GM12878 (cell line): ENCODE measurements at regions not wholly inside any gene's neighbourhood (a gene's known extent, or its start where the extent isn't known, plus 50 kb on each side); places are given as distances from the start of the nearest gene placed in this dataset.

Experiments
- ATAC-seq: fragments of 200-7000 bp; cut with Tn5 transposase; 3 replicates; pipeline ENCODE4 v1.9.1; 2020; ENCODE audit warnings: mild to moderate bottlenecking, moderate library complexity
- BruUV-seq: library from RNA; stranded (reverse); fragments of 400-500 nt; replicated peaks from 2 replicates; lab custom pipeline; 2021; lab: Mats Ljungman, UMichigan
- CTCF ChIA-PET: fragments of 300-600 bp; sonication (Branson Sonifier 250); formaldehyde crosslinking; extraction: SDS; loops from one replicate; lab custom pipeline; 2021; ENCODE audit warnings: inconsistent platforms; lab: Yijun Ruan, JAX
- POLR2A ChIA-PET: fragments of 350-600 bp; formaldehyde crosslinking; extraction: SDS; loops from one replicate; lab custom pipeline; 2021; ENCODE audit warnings: inconsistent platforms; lab: Charles Lee
- RAD21 ChIA-PET: fragments of 300-600 bp; sonication (Branson Sonifier 250); formaldehyde crosslinking; loops from one replicate; lab custom pipeline; 2023; ENCODE audit warnings: antibody characterized with exemption; ENCODE audit not compliant: unreplicated experiment; lab: Charles Lee
- SMC1A ChIA-PET: fragments of 300-600 bp; sonication (Branson Sonifier 250); formaldehyde crosslinking; loops from one replicate; lab custom pipeline; 2023; ENCODE audit not compliant: unreplicated experiment, uncharacterized antibody; lab: Charles Lee
- DNase-seq: peaks from one replicate; pipeline ENCODE4 v3.0.0-alpha.2; 2011; ENCODE audit warnings: low read depth, low spot score
- FAIRE-seq: peaks from 3 replicates; lab custom pipeline; 2011; peaks lifted over from hg19 to GRCh38; lab: Jason Lieb, UNC
- H2AFZ ChIP-seq: 2 replicates; pipeline ENCODE4 v1.6.0; 2011; ENCODE audit warnings: low read depth, low read length, control low read depth; ENCODE audit not compliant: control insufficient read depth
- H3K27ac ChIP-seq: 2 replicates; pipeline ENCODE4 v1.5.1; 2011; ENCODE audit warnings: control low read depth; ENCODE audit not compliant: control insufficient read depth, insufficient read depth
- H3K27me3 ChIP-seq, 2 experiments: replicated peaks in 1 of 2; 2 replicates each; pipeline versions ENCODE4 v1.6.0 to v1.6.1; 2011; ENCODE audit warnings: low read length in 1 of 2; ENCODE audit not compliant: control insufficient read depth in 2 of 2, insufficient read depth in 2 of 2
- H3K36me3 ChIP-seq, 2 experiments: 2 replicates each; pipeline ENCODE4 v1.5.1; 2011; ENCODE audit warnings: low read length in 1 of 2; ENCODE audit not compliant: control insufficient read depth in 2 of 2, insufficient read depth in 2 of 2
- H3K4me1 ChIP-seq: 2 replicates; pipeline ENCODE4 v1.6.1; 2011; ENCODE audit warnings: mild to moderate bottlenecking, low read length, moderate library complexity, mixed read lengths; ENCODE audit not compliant: control insufficient read depth, insufficient read depth
- H3K4me2 ChIP-seq: 2 replicates; pipeline ENCODE4 v1.6.0; 2011; ENCODE audit warnings: control low read depth; ENCODE audit not compliant: control insufficient read depth, insufficient read depth
- H3K4me3 ChIP-seq: fragments of 200-600 bp; sonication (generic); 2 replicates; pipeline ENCODE4 v1.5.1; 2016
- H3K79me2 ChIP-seq: 2 replicates; pipeline ENCODE4 v1.6.0; 2011; ENCODE audit warnings: low read length; ENCODE audit not compliant: control insufficient read depth, insufficient read depth
- H3K9ac ChIP-seq: 2 replicates; pipeline ENCODE4 v1.8.0; 2011; ENCODE audit warnings: low read length, control low read depth, mixed read lengths; ENCODE audit not compliant: control insufficient read depth, insufficient read depth
- H3K9me3 ChIP-seq: replicated peaks from 3 replicates; pipeline ENCODE4 v1.5.1; 2011; ENCODE audit warnings: mild to moderate bottlenecking, low read length; ENCODE audit not compliant: control insufficient read depth, insufficient read depth
- H4K20me1 ChIP-seq: 2 replicates; pipeline ENCODE4 v1.6.0; 2011; ENCODE audit not compliant: control insufficient read depth, insufficient read depth
- FOXK2 ChIP-seq: fragments of 450-650 bp; IDR thresholded peaks from 2 replicates; pipeline ENCODE4 v1.6.1; 2017; ENCODE audit warnings: mild to moderate bottlenecking, moderate library complexity
- FOXM1 ChIP-seq: IDR thresholded peaks from 2 replicates; pipeline ENCODE4 v1.6.1; 2012; ENCODE audit warnings: low read depth, mild to moderate bottlenecking, inconsistent platforms, low read length, moderate library complexity
- GABPA ChIP-seq: IDR thresholded peaks from 2 replicates; pipeline ENCODE4 v1.6.1; 2014; ENCODE audit warnings: antibody characterized with exemption, low read depth, mild to moderate bottlenecking, inconsistent platforms
- KLF5 ChIP-seq: fragments of 450-650 bp; IDR thresholded peaks from 2 replicates; pipeline ENCODE4 v1.6.1; 2014; ENCODE audit warnings: mild to moderate bottlenecking; ENCODE audit not compliant: partially characterized antibody
- MYB ChIP-seq: fragments of 150-350 bp; IDR thresholded peaks from 2 replicates; pipeline ENCODE4 v1.6.1; 2014; ENCODE audit warnings: mild to moderate bottlenecking, low read depth, low read length, borderline replicate concordance
- WGBS: methylation state at CpG from one replicate; pipeline ENCODE4 v1.1.6; 2016; ENCODE audit warnings: low lambda C conversion rate; ENCODE audit not compliant: insufficient replicate concordance, insufficient coverage; ENCODE audit errors: missing lambda C conversion rate; 5-methylcytosine and 5-hydroxymethylcytosine counted together
- in situ Hi-C: fragments of 300-500 bp; cut with MboI; formaldehyde crosslinking; loops from 9 replicates; pipeline ENCODE4 v1.14.3; 2018; ENCODE audit warnings: mixed read lengths
- intact Hi-C: fragments of 100-400 bp; cut with micrococcal nuclease; formaldehyde crosslinking; loops from one replicate; pipeline ENCODE4 v1.14.2; 2022; ENCODE audit not compliant: unreplicated experiment

- H3K9me3 ChIP-seq = no peaks in the 10 kb centered on the region
- H3K79me2 ChIP-seq = no peaks in the 10 kb centered on the region
- no peaks in the 10 kb centered on the region for H3K4me1 ChIP-seq
- intact Hi-C loops (no loop called here), in situ Hi-C loops (no loop called here)
- RAD21 ChIA-PET = interaction anchor here (0.6 kb wide), 1 partner anchor 33 kb away, joined by 4 read pairs; no protein-coding TSS in a partner anchor
- H3K4me3 ChIP-seq = no peak overlapping the region
- H2AFZ ChIP-seq = no peak overlapping the region
- no peak overlapping the region for H3K9ac ChIP-seq
- TF ChIP-seq MYB (no peak), FOXK2 (no peak)
- no peaks in the 10 kb centered on the region for H3K27me3 ChIP-seq
- ATAC-seq = no peak
- no peaks in the 10 kb centered on the region for H4K20me1 ChIP-seq
- CTCF ChIA-PET = interaction anchor here (1.2 to 13.0 kb wide), 4 partner anchors 8 to 184 kb away, joined by 4 to 320 read pairs (median 5); no protein-coding TSS in a partner anchor
- FAIRE-seq = no peak
- H3K36me3 ChIP-seq = no peaks in the 10 kb centered on the region
- SMC1A ChIA-PET = interaction anchor here (0.8 to 3.5 kb wide), 3 partner anchors 82 to 152 kb away, joined by 3 to 18 read pairs (median 4); no protein-coding TSS in a partner anchor
- H3K27ac ChIP-seq = no peak overlapping the region
- H3K4me2 ChIP-seq = no peak overlapping the region
- POLR2A ChIA-PET = interaction anchor here (0.5 kb wide), 1 partner anchor 289 kb away, joined by 3 read pairs; no protein-coding TSS in a partner anchor
- BruUV-seq = no TSS peak
- no peak for DNase-seq
Observed at GRCh38 chr4:112944006-112944405, 105.4 kb upstream of the ANK2 start.

GRCh38 chr4:112946127-112946526 is 103.3 kb upstream of the ANK2 start:
- Histone ChIP-seq H3K27me3 (no peaks in the 10 kb centered on the region), H3K79me2 (no peaks in the 10 kb centered on the region), H2AFZ (no peak overlapping the region), H3K9me3 (no peaks in the 10 kb centered on the region), H3K4me3 (no peak overlapping the region), H3K36me3 (no peaks in the 10 kb centered on the region), H3K4me1 (no peaks in the 10 kb centered on the region), H3K4me2 (no peak overlapping the region), H4K20me1 (no peaks in the 10 kb centered on the region), H3K27ac (no peak overlapping the region), H3K9ac (no peak overlapping the region)
- no TSS peak for BruUV-seq
- DNase-seq (no peak), FAIRE-seq (no peak), ATAC-seq (no peak)
- intact Hi-C loops (no loop called here), in situ Hi-C loops (no loop called here)
- ChIA-PET POLR2A (interaction anchor here (0.6 kb wide), 1 partner anchor 301 kb away, joined by 3 read pairs; no protein-coding TSS in a partner anchor), CTCF (interaction anchor here (0.7 to 13.0 kb wide), 9 partner anchors 7 to 618 kb away, joined by 3 to 320 read pairs (median 4); no protein-coding TSS in a partner anchor), SMC1A (interaction anchor here (0.9 to 1.6 kb wide), 6 partner anchors 8 to 187 kb away, joined by 3 to 8 read pairs (median 5); no protein-coding TSS in a partner anchor), RAD21 (interaction anchor here (1.2 kb wide), 1 partner anchor 21 kb away, joined by 3 read pairs; no protein-coding TSS in a partner anchor)
- WGBS = 72% methylated on average over 7 of the region's 7 CpGs
- no peak for TF ChIP-seq KLF5
- no peak for TF ChIP-seq FOXM1
- no peak for TF ChIP-seq GABPA
